K562 (cell line): ENCODE measurements at regions not wholly inside any gene's neighbourhood (a gene's known extent, or its start where the extent isn't known, plus 50 kb on each side); places are given as distances from the start of the nearest gene placed in this dataset.

Experiments used
- ATAC-seq: fragments of 200-7000 bp; cut with Tn5 transposase; 3 replicates; pipeline ENCODE4 v1.9.1; 2020; ENCODE audit warnings: moderate library complexity
- BruUV-seq: library from RNA; stranded (reverse); fragments of 400-500 nt; replicated peaks from 2 replicates; lab custom pipeline; 2021; lab: Mats Ljungman, UMichigan
- CTCF ChIA-PET: fragments of 300-600 bp; formaldehyde crosslinking; extraction: SDS; loops from one replicate; lab custom pipeline; 2021; ENCODE audit warnings: low intra/inter-chr PET ratio; lab: Yijun Ruan, JAX
- POLR2A ChIA-PET: fragments of 300-600, 350-650 bp; sonication (Branson Sonifier 250); formaldehyde crosslinking; extraction: SDS; loops from one replicate; lab custom pipeline; 2021; ENCODE audit warnings: antibody characterized with exemption, inconsistent platforms; lab: Yijun Ruan, JAX
- DNase-seq, 4 experiments: peaks; one replicate each; pipeline versions ENCODE4 v3.0.0 to v3.0.0-alpha.2; 2011 to 2018; ENCODE audit warnings: low spot score in 3 of 4, mixed read lengths in 3 of 4; ENCODE audit errors: extremely low read depth in 1 of 4
- FAIRE-seq: peaks from 2 replicates; lab custom pipeline; 2011; peaks lifted over from hg19 to GRCh38; lab: Jason Lieb, UNC
- H2AFZ ChIP-seq: 2 replicates; pipeline ENCODE4 v1.6.0; 2011; ENCODE audit warnings: low read depth, low read length, control low read depth, inconsistent platforms
- H3K27ac ChIP-seq: fragments of 200-600 bp; 3 replicates; pipeline ENCODE4 v1.8.0; 2011; ENCODE audit warnings: low read depth, mild to moderate bottlenecking, control low read depth, inconsistent platforms, low read length, moderate library complexity, mixed read lengths; ENCODE audit errors: extremely low read depth
- H3K27me3 ChIP-seq, 2 experiments: fragments of 300-600 bp in 1 of 2; 2 replicates in 1 of 2; 3 replicates in 1 of 2; pipeline versions ENCODE4 v1.6.0 to v1.8.0; 2011; ENCODE audit warnings: inconsistent platforms in 2 of 2, low read length in 2 of 2, mild to moderate bottlenecking in 1 of 2, mixed read lengths in 1 of 2, moderate library complexity in 1 of 2; ENCODE audit not compliant: control insufficient read depth in 2 of 2, insufficient read depth in 2 of 2
- H3K36me3 ChIP-seq: fragments of 300-600 bp; 3 replicates; pipeline ENCODE4 v1.8.0; 2011; ENCODE audit warnings: mild to moderate bottlenecking, low read length, inconsistent platforms; ENCODE audit not compliant: control insufficient read depth, insufficient read depth
- H3K4me1 ChIP-seq, 2 experiments: fragments of 200-600 bp in 1 of 2; replicated peaks in 1 of 2; 2 replicates in 1 of 2; 3 replicates in 1 of 2; pipeline versions ENCODE4 v1.5.1 to v1.8.0; 2011; ENCODE audit warnings: inconsistent platforms in 2 of 2, low read length in 2 of 2, mild to moderate bottlenecking in 1 of 2, mixed read lengths in 1 of 2, moderate library complexity in 1 of 2; ENCODE audit not compliant: control insufficient read depth in 2 of 2, insufficient read depth in 2 of 2
- H3K4me2 ChIP-seq: 2 replicates; pipeline ENCODE4 v1.6.1; 2011; ENCODE audit warnings: low read length, control low read depth, inconsistent platforms, mixed read lengths; ENCODE audit not compliant: insufficient read depth
- H3K4me3 ChIP-seq: fragments of 200-600 bp; sonication (generic), shearing (Covaris generic); 2 replicates; pipeline ENCODE4 v1.5.1; 2016; ENCODE audit warnings: control low read depth, inconsistent platforms
- H3K79me2 ChIP-seq: fragments of 200-600 bp; 3 replicates; pipeline ENCODE4 v1.8.0; 2011; ENCODE audit warnings: low read length, inconsistent platforms; ENCODE audit not compliant: control insufficient read depth, insufficient read depth
- H3K9ac ChIP-seq, 2 experiments: 2 replicates each; pipeline versions ENCODE4 v1.6.0 to v1.6.1; 2011; ENCODE audit warnings: low read depth in 2 of 2, low read length in 2 of 2, control low read depth in 1 of 2, inconsistent platforms in 1 of 2, mild to moderate bottlenecking in 1 of 2, mixed read lengths in 1 of 2; ENCODE audit not compliant: insufficient read depth in 1 of 2
- H3K9me1 ChIP-seq: one replicate; pipeline ENCODE4 v1.6.0; 2011; ENCODE audit warnings: inconsistent platforms, mild to moderate bottlenecking, low read length, moderate library complexity; ENCODE audit not compliant: control insufficient read depth, insufficient read depth
- H3K9me3 ChIP-seq: replicated peaks from 2 replicates; pipeline ENCODE4 v1.5.1; 2011; ENCODE audit warnings: low read depth, low read length, inconsistent platforms; ENCODE audit not compliant: control insufficient read depth, insufficient read depth
- H4K20me1 ChIP-seq: replicated peaks from 2 replicates; pipeline ENCODE4 v1.6.1; 2011; ENCODE audit warnings: low read length, inconsistent platforms, mixed read lengths; ENCODE audit not compliant: control insufficient read depth, insufficient read depth
- MAFF ChIP-seq: IDR thresholded peaks from 2 replicates; pipeline ENCODE4 v1.6.1; 2012; ENCODE audit warnings: low read length, improper control_type of control experiment
- NFIC ChIP-seq: fragments of 450-650 bp; IDR thresholded peaks from 2 replicates; pipeline ENCODE4 v1.6.1; 2017; ENCODE audit warnings: mild to moderate bottlenecking, inconsistent platforms
- NFIX ChIP-seq: fragments of 250-450 bp; sonication (Bioruptor Pico); IDR thresholded peaks from 2 replicates; pipeline ENCODE4 v1.4.0; 2020; ENCODE audit warnings: low read depth, mild to moderate bottlenecking, moderate library complexity
- NR2C2 ChIP-seq, 2 experiments: fragments of 200-800 bp in 1 of 2; sonication (Bioruptor generic) in 1 of 2; sonication (generic) in 1 of 2; formaldehyde crosslinking in 1 of 2; IDR thresholded peaks; 2 replicates each; pipeline versions ENCODE4 v1.6.1 to v1.8.0; 2016 to 2022; ENCODE audit warnings: mild to moderate bottlenecking in 1 of 2, missing compliant biosample characterization in 1 of 2, missing genetic modification characterization in 1 of 2, missing genetic modification reagents in 1 of 2
- ZNF174 ChIP-seq: fragments of 250-450 bp; sonication (Bioruptor Pico); IDR thresholded peaks from 2 replicates; pipeline ENCODE4 v1.4.0; 2020; ENCODE audit warnings: mild to moderate bottlenecking
- WGBS: fragments of 100-300 bp; shearing (Covaris generic); methylation state at CpG from one replicate; pipeline ENCODE4 v1.1.6; 2016; ENCODE audit warnings: low coverage, mixed read lengths; ENCODE audit not compliant: insufficient coverage; ENCODE audit errors: missing lambda C conversion rate; 5-methylcytosine and 5-hydroxymethylcytosine counted together
- in situ Hi-C: fragments of 300-500 bp; cut with MboI; formaldehyde crosslinking; loops from 4 replicates; pipeline ENCODE4 v1.15.0; 2018; ENCODE audit warnings: inconsistent platforms, mixed read lengths
- intact Hi-C: fragments of 100-400 bp; cut with micrococcal nuclease; formaldehyde crosslinking; loops from 2 replicates; pipeline ENCODE4 v1.14.2; 2022

DNA sequence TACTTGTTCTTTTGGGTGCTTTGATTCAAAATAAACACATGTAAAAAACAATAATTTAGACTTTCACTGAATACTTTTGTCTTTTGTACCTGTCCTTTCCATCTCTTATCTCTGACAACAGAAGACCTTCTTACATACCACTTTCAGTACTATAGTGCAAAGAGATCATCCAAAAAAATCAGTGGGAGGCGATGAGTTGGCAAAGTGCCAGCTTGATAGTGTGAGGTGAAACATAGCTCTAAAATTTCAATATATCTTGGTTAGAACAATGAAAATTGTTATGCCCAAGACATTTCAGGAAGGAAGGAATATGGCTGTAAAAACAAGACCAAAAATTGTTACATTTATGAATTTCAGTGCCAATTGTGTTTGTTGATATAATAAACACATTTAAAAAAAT is 390.2 kb upstream of the COBL start:
- Histone ChIP-seq H3K9me3 (no peaks in the 10 kb centered on the region; the same call in 1 of the 2 replicates), H3K27ac (no peak overlapping the region), H3K9ac (no peak overlapping the region), H3K27me3 (no peaks in the 10 kb centered on the region), H3K36me3 (no peaks in the 10 kb centered on the region), H4K20me1 (no peaks in the 10 kb centered on the region), H2AFZ (no peak overlapping the region), H3K4me2 (no peak overlapping the region), H3K4me3 (no peak overlapping the region), H3K79me2 (no peaks in the 10 kb centered on the region), H3K9me1 (no peaks in the 10 kb centered on the region), H3K4me1 (no peaks in the 10 kb centered on the region)
- FAIRE-seq = no peak
- TF ChIP-seq NFIX (CRISPR knock-in tag) (peak; percentile 89), NR2C2 (CRISPR knock-in tag; IDR thresholded peaks at IDR 0.05) (no peak), NR2C2 (tag; IDR thresholded peaks at IDR 0.05) (no peak), NFIC (peak; percentile 89)
- in situ Hi-C loops = no loop called here
- DNase-seq = no peak
- ATAC-seq = no peak
- ChIA-PET POLR2A (no interaction called here), CTCF (no interaction called here)
- WGBS = 0% methylated on average over 1 of the region's 1 CpG
- intact Hi-C loops = no loop called here
- BruUV-seq = no TSS peak

DNA sequence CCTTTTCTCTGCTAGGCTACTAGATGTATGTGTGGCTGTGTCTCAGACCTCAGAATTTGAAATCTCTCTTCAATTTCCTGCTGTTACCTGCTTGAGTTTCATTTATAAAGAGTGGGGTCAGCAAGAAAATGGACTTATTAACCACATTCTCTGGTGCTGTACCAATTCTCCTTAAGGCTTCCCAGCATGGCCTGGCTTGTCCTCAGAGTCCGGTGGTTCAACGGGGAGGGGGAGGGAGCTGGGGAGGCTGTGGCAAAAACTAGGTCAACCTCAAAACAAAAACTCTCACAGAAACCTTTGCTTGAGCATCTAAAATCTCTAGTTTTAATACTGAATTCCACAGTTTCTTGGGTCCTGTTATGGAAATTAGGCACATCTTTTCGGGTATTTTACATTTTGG is 389.1 kb upstream of the COBL start:
- in situ Hi-C loops (no loop called here), intact Hi-C loops (no loop called here)
- no peak overlapping the region for H3K4me2 ChIP-seq
- BruUV-seq = no TSS peak
- ChIA-PET CTCF (no interaction called here), POLR2A (no interaction called here)
- H3K27me3 ChIP-seq = no peaks in the 10 kb centered on the region
- H3K36me3 ChIP-seq = no peaks in the 10 kb centered on the region
- no peak overlapping the region for H2AFZ ChIP-seq
- 0% methylated on average over 3 of the region's 3 CpGs for WGBS
- H4K20me1 ChIP-seq = no peaks in the 10 kb centered on the region
- H3K9ac ChIP-seq = no peak overlapping the region
- H3K79me2 ChIP-seq = no peaks in the 10 kb centered on the region
- H3K4me3 ChIP-seq = no peak overlapping the region
- FAIRE-seq = no peak
- H3K9me1 ChIP-seq = no peaks in the 10 kb centered on the region
- no peak overlapping the region for H3K27ac ChIP-seq
- DNase-seq = no peak
- no peaks in the 10 kb centered on the region for H3K4me1 ChIP-seq
- ATAC-seq = no peak
- H3K9me3 ChIP-seq = no peaks in the 10 kb centered on the region; the same call in 1 of the 2 replicates
- no peak for TF ChIP-seq MAFF
- no peak for TF ChIP-seq ZNF174 (CRISPR knock-in tag)
